Stimulated activated CD4-positive, alpha-beta T cell treated with anti-CD3 and anti-CD28 coated beads, Interleukin-12 subunit alpha, Interleukin-12 subunit beta, amount 100 ng/mL, for 4 hours (primary cell): ENCODE measurements at regions not wholly inside any gene's neighbourhood (a gene's known extent, or its start where the extent isn't known, plus 50 kb on each side); places are given as distances from the start of the nearest gene placed in this dataset.

Experiments
- DNase-seq: peaks from one replicate; pipeline ENCODE4 v3.0.0-alpha.2; 2020

- no peak for DNase-seq
These were observed 225.4 kb upstream of the PREP start for GRCh38 chr6:105628156-105628860.

GRCh38 chr6:105626295-105627158 lies 223.6 kb upstream of the PREP start:
- DNase-seq: no peak

- no peak for DNase-seq
These were observed 221.1 kb upstream of the PREP start for GRCh38 chr6:105624021-105624420.

GRCh38 chr6:105622226-105622625 lies 219.3 kb upstream of the PREP start:
- no peak for DNase-seq

- DNase-seq: no peak
These were observed 218.8 kb upstream of the PREP start for GRCh38 chr6:105621564-105622175.

- no peak for DNase-seq
These were observed 218.0 kb upstream of the PREP start for GRCh38 chr6:105620878-105621277.

GRCh38 chr6:105619971-105620741 lies 217.3 kb upstream of the PREP start:
- DNase-seq: no peak

GRCh38 chr6:105618247-105618646 lies 215.4 kb upstream of the PREP start:
- no peak for DNase-seq

GRCh38 chr6:105616521-105616920 lies 213.6 kb upstream of the PREP start:
- no peak for DNase-seq

GRCh38 chr6:105611606-105612005 lies 208.7 kb upstream of the PREP start:
- no peak for DNase-seq

GRCh38 chr6:105609375-105609991 lies 206.6 kb upstream of the PREP start:
- no peak for DNase-seq

GRCh38 chr6:105608711-105609374 lies 206.0 kb upstream of the PREP start:
- DNase-seq: no peak

- DNase-seq: no peak
These were observed 205.0 kb upstream of the PREP start for GRCh38 chr6:105607636-105608621.

GRCh38 chr6:105606831-105607463 lies 204.1 kb upstream of the PREP start:
- DNase-seq: no peak

- DNase-seq: no peak
These were observed 201.7 kb upstream of the PREP start for GRCh38 chr6:105604587-105604884.

- no peak for DNase-seq
These were observed 201.1 kb upstream of the PREP start for GRCh38 chr6:105603788-105604586.

- DNase-seq: peak; percentile 14
These were observed 198.8 kb upstream of the PREP start for GRCh38 chr6:105601541-105602236.

- DNase-seq: no peak
These were observed 197.7 kb upstream of the PREP start for GRCh38 chr6:105600336-105601260.
